Calu3 (cell line): ENCODE measurements at regions not wholly inside any gene's neighbourhood (a gene's known extent, or its start where the extent isn't known, plus 50 kb on each side); places are given as distances from the start of the nearest gene placed in this dataset.

Source experiments
- BruUV-seq: library from RNA; stranded (reverse); fragments of 400-500 nt; replicated peaks from 2 replicates; lab custom pipeline; 2021; lab: Mats Ljungman, UMichigan
- CTCF ChIA-PET: fragments of 300-600 bp; sonication (Branson Sonifier 250); formaldehyde crosslinking; loops from one replicate; lab custom pipeline; 2022; ENCODE audit warnings: antibody characterized with exemption; lab: Charles Lee
- DNase-seq: peaks from one replicate; pipeline ENCODE4 v3.0.0; 2022
- H3K27ac Mint-ChIP-seq: one replicate; pipeline ENCODE4 v1.8.0; 2022; ENCODE audit warnings: mixed read lengths; ENCODE audit not compliant: unreplicated experiment
- H3K27me3 Mint-ChIP-seq: one replicate; pipeline ENCODE4 v1.8.0; 2022; ENCODE audit warnings: mixed read lengths; ENCODE audit not compliant: unreplicated experiment
- H3K36me3 Mint-ChIP-seq: one replicate; pipeline ENCODE4 v1.8.0; 2022; ENCODE audit warnings: mild to moderate bottlenecking, moderate library complexity, mixed read lengths; ENCODE audit not compliant: insufficient read depth, unreplicated experiment
- H3K4me1 Mint-ChIP-seq: one replicate; pipeline ENCODE4 v1.8.0; 2022; ENCODE audit warnings: mild to moderate bottlenecking, low read depth, mixed read lengths; ENCODE audit not compliant: unreplicated experiment
- H3K4me3 Mint-ChIP-seq: one replicate; pipeline ENCODE4 v1.8.0; 2022; ENCODE audit warnings: mild to moderate bottlenecking, low read depth, moderate library complexity, mixed read lengths; ENCODE audit not compliant: unreplicated experiment
- H3K9me3 Mint-ChIP-seq: one replicate; pipeline ENCODE4 v1.8.0; 2022; ENCODE audit warnings: low read depth, mixed read lengths; ENCODE audit not compliant: unreplicated experiment
- CTCF ChIP-seq: fragments of 200-600 bp; IDR thresholded peaks from one replicate; pipeline ENCODE4 v1.8.0; 2022; ENCODE audit warnings: antibody characterized with exemption; ENCODE audit not compliant: unreplicated experiment
- intact Hi-C: fragments of 100-400 bp; cut with micrococcal nuclease; formaldehyde crosslinking; loops from one replicate; pipeline ENCODE4 v1.10.0; 2022; ENCODE audit not compliant: unreplicated experiment

DNA sequence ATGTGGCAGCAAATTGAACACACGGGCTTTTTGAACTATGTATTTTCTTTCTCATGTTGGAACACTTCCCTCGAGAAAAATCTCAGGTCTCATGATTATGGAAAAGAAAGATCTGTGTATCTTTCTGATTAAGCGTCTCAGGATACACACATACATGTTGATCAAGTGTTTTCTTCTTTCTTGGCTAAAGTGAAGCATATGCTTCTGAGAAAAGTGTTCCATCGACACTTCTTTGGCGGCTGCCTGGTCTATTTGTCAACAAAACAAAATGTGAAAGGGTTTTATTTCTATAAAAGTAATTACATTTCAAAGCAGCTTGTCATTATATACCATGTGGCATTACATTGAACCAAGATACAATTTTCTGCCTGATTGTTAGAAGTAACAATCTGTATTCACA is 157.5 kb downstream of the DLEU7 start:
- CTCF ChIA-PET: no interaction called here
- no peaks in the 10 kb centered on the region for H3K36me3 Mint-ChIP-seq
- H3K9me3 Mint-ChIP-seq: no peaks in the 10 kb centered on the region
- intact Hi-C loops: no loop called here
- no peak overlapping the region for H3K27ac Mint-ChIP-seq
- H3K4me1 Mint-ChIP-seq: no peaks in the 10 kb centered on the region
- TF ChIP-seq CTCF: no peak
- no peaks in the 10 kb centered on the region for H3K27me3 Mint-ChIP-seq
- BruUV-seq: no TSS peak
- no peak for DNase-seq
- H3K4me3 Mint-ChIP-seq: no peak overlapping the region

- Mint-ChIP-seq H3K4me1 (no peaks in the 10 kb centered on the region), H3K27me3 (no peaks in the 10 kb centered on the region), H3K36me3 (no peaks in the 10 kb centered on the region), H3K4me3 (no peak overlapping the region), H3K27ac (no peak overlapping the region), H3K9me3 (no peaks in the 10 kb centered on the region)
- no peak for TF ChIP-seq CTCF
- intact Hi-C loops: no loop called here
- DNase-seq: no peak
- CTCF ChIA-PET: no interaction called here
- no TSS peak for BruUV-seq
Observed at GRCh38 chr13:50686551-50686950, 156.9 kb downstream of the DLEU7 start.

- H3K36me3 Mint-ChIP-seq: no peaks in the 10 kb centered on the region
- DNase-seq: no peak
Observed at GRCh38 chr13:50687545-50687944, 155.9 kb downstream of the DLEU7 start.

DNA sequence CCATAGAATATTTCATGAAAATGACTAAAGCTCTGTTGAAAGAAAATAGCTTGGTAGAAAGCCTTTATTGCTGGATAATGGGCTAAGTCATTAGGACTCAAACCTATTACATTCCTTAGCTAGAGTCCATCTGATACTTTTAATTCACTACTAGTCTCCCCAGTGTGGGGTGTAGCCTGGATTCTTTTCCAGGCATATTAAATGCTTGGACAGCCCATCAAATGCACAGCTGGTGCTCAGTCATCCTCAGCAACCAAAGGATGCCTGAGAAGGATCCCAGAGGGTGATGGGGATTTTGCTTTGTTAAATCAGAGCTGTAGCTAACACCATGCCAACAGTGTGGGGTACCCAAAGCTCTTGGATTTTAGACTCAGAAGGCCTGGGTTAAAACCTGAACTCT is 153.5 kb downstream of the DLEU7 start:
- Mint-ChIP-seq H3K36me3 (no peaks in the 10 kb centered on the region), H3K4me1 (no peaks in the 10 kb centered on the region), H3K27ac (no peak overlapping the region), H3K27me3 (no peaks in the 10 kb centered on the region), H3K4me3 (no peak overlapping the region), H3K9me3 (no peaks in the 10 kb centered on the region)
- intact Hi-C loops: no loop called here
- DNase-seq: no peak
- CTCF ChIA-PET: interaction anchor here (0.7 kb wide), 1 partner anchor 8 kb away, joined by 3 read pairs; no protein-coding TSS in a partner anchor
- BruUV-seq: no TSS peak
- no peak for TF ChIP-seq CTCF

More at GRCh38 chr13:50687545-50687944, 155.9 kb downstream of the DLEU7 start:
- H3K4me3 Mint-ChIP-seq: no peak overlapping the region
- TF ChIP-seq CTCF: no peak
- CTCF ChIA-PET: no interaction called here
- no peaks in the 10 kb centered on the region for H3K9me3 Mint-ChIP-seq
- BruUV-seq: no TSS peak
- H3K27ac Mint-ChIP-seq: no peak overlapping the region
- no peaks in the 10 kb centered on the region for H3K27me3 Mint-ChIP-seq
- intact Hi-C loops: no loop called here
- H3K4me1 Mint-ChIP-seq: no peaks in the 10 kb centered on the region
